ENCODE measurements at regions not wholly inside any gene's neighbourhood (a gene's known extent, or its start where the extent isn't known, plus 50 kb on each side); places are given as distances from the start of the nearest gene placed in this dataset.

DNA sequence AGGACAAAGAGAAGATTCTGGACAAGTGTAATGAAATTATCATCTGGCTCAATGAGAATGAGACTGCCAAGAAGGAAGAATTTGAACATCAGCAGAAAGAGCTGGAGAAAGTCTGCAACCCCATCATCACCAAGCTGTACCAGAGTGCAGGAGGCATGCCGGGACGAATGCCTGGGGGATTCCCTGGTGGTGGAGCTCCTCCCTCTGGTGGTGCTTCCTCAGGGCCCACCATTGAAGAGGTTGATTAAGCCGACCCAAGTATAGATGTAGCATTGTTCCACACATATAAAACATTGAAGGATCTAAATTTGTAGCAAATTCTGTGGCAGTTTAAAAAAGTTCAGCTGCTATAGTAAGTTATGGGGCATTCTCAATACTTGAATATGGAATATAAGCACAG is 174.3 kb upstream of the CCND2 start:
- no peak for DNase-seq

DNA sequence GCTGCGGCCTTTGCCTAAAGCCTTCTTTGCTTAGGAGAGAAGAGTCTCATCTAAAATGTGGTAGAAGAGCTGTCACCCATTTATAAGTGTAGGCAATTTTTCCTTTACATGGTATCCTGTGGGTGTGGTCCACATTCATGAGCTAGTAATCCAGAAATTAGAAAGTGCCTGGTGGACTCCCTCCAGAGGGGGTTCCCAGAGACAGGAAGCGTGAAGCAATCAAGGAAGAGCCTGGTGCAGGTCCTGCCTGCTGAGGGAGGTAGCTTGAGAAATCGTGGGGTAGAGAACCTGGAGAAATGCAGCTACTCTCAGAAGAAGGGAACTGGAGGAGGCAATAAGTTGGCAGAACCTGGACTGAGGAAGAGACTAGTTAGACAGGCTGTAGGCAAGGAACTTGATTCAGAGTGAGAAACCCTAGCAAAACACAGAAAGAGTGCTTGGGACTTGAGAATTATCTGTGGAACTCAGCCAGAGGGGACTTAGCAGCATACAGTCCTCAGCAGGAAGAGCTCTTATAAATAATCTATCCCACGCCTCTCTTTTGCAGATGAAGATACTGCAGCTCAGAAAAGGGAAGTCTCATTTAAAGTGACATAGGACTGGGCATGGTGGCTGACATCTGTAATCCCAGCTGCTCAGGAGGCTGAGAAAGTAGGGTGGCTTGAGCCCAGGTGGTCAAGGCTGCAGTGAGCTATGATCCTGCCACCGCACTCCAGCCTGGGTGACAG is 182.4 kb upstream of the CCND2 start:
- DNase-seq = no peak

DNA sequence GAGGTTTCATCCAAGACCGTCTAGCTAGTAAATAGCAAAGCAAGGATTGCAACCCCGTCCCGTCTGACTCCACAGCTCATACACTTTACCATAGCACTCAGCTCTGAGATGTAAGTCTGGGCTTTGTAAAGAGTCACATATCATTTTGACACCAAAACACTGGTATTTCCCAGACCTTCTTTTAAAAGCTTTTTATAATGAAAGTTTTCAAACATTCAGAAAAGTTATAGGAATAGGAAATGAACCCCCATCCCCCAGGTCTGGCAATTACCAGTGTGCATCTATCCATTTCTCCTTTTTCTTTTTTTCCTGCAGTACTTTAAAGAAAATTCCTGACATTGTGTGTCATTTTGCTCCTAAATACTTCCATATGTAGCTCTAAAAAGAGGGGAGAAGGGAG is 183.6 kb upstream of the CCND2 start:
- DNase-seq = no peak

DNA sequence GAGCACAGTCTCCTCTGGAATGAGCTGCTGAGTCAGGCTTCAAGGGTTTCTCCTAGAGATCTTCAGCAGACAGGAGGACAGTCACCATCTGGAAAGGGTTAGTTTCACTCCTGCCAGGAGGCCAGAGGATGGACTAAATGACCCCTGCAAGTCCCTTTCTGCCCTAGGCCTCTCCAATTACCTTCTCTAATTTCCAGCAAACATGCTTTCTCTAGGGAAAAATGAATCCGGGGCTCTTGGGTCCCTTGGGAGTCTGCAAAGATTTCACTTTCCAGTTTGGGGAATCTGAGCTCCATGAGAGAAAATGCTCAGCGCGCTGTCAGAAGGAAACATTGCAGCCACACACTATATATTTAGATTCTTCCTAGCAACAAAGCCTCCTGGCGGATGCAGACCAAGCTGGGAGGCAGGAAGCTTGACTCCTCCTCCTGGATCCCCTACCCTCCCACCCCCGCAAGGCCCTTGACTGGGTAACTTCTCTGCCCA is 184.4 kb upstream of the CCND2 start:
- DNase-seq = no peak

DNA sequence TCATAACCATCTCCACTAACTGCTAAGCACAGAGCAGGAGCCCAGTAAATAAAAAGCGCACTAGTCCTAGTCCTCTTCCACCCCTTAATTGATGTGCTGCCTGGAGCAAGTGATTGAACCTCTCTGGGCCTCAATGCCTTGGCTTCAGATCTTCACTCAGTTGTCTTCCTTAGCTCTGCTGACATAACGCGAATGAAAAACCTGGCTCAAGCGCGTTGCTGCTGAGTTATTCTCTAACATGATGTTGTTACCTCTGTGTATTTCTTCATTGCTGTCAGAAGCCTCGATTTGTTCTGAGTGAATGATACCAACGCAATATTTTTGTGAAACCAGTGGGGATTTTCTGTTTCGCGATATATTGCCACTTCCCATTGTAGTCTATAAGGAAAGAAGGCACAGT is 185.1 kb upstream of the CCND2 start:
- no peak for DNase-seq

DNA sequence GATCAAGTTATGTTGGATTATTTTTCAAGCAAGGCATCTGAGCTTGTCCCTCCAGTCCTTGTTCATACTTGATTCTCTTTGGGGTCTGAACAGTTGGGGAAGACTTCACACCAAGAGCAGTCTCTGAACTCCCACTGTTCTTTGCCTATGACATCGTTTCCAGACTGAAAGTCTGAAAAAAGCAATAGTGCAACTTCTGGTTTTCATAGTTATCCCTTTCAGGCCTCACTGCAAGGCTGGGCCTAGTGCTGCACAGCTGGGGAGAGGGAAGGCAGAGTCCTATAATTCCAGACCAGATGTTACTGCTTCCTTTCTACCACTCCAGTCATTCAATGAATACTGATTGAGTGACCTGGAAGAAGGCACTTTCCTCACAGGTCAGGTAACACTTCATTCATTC is 187.1 kb upstream of the CCND2 start:
- DNase-seq = no peak

DNA sequence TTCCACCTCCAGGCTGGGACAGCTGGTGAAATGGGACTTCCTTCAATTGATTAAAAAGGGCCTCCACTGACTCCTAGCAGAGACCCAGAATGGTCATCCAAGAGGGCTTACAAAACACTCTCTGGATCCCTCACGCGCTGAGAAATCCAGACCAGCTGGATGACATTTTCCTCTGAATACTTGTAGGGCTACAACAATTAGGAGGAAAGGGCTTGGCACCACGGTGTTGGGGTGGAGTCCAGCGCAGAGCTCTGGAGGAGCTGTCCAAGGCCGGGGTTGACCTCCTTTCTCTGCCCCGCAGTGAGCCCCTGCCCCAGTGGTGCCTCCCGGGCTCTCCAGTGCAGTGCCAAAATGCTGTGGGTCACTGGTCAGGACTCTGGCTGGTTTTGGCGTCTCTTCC is 189.0 kb upstream of the CCND2 start:
- DNase-seq = no peak

DNA sequence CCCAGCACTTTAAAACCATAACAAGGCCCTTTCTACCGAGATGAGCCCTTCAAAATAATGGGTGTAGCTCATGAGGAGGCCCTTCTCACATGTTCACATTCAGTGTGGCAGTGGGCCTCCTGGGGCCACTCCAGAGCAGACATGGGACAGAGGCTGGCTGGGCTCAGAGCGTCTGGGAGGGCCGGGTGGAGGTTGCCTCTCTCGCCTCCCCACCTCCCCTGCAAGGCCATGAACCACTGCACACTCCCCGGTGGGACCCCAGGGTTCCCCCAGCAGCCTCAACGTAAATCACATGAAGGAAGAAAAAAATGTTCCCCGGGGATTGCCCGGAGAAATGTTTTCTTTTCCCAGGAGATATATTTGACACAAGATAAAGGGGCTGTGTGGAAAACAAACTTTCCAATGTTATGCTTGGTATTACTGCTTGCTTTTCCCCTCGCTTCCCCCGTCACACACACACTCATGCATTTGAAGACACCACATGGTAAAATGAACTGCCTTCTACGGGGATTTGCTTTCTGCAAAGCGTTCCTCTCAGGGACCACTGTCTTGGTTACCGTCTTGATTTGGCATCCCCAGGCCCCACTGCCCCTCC is 190.7 kb upstream of the CCND2 start:
- no peak for DNase-seq

DNA sequence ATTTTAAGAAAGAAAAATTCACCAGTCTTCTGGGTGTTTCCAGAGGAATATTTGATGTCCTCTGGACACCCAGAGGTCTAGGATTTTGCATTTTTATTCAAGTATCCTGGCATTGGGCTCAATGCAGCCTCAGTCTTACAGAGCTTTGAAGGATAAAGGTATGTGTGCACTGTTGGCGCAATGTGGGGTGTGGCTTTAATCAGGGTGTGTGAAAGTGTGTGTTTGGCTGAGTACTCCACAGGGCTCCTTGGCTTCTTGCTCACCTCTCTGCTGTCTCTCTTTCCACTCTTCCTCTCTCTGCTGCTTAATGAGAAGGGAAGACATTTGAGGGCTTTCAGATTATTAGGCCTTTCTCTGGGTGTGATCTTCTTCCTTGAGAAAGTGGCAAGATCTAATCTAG is 193.3 kb upstream of the CCND2 start:
- DNase-seq = no peak

DNA sequence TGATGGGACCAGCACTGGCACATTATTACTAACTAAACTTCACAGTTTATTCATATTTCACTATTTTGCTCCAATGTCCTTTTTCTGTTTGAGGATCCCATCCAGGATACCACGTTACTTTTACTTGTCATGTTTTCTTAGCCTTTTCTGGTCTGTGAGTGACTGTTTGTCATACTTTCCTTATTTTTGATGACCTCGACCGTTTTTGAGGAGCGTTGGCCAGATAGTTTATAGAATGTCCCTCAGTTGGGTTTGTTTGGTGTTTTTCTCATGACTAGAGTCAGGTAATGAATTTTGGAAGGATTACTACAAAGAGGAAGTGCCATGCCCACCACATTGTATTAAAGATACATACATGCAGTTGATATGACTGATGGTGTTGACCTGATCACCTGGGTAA is 199.4 kb upstream of the CCND2 start:
- DNase-seq = no peak

DNA sequence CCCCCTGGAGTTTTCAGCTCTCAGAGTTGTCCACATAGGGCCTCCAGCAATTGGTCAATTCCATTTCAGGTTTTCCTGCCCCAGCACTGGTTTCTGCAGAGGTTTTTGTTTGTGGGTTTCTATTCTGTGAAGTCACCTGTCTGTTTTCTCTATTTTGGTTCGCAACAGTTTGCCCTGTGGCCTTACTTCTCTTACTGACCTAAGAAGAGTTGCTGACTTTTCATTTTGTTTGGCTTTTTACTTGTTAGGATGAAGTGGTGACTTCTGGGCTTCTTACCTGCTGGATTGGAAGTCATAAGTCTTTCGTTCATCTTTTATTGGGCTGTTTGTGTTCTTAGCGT is 196.4 kb upstream of the PARP11 start:
- no peak for DNase-seq

DNA sequence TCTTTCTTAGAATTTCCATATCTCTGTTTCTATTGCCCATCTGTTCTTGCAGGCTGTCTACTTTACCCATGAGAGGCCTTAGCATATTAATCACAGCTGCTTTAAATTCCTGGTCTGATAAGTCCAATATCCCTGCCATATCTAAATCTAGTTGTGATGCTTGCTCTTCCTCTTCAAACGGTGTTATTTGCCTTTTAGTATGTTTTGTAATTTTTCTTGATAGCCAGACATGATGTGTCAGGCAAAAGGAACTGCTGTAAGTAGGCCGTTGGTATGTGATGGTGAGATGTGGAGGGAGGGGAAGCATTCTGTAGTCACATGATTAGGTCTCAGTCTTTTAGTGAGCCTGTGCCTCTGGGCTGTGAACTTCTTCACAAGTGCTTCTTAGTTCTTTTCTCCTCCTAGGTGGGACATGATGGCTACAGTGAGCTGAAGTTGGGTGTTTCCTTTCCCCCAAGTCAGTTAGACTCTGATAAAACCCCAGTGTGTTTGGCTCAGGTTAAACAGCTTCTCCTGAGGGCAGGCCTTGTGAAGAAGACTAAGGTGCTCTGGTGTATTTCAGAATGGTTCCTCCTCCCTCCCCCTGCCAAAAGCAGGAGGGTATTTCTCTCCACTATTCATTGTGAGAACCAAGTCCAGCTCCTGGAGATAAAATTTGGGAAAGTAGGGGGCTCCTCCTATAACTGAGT is 195.9 kb upstream of the PARP11 start:
- no peak for DNase-seq

DNA sequence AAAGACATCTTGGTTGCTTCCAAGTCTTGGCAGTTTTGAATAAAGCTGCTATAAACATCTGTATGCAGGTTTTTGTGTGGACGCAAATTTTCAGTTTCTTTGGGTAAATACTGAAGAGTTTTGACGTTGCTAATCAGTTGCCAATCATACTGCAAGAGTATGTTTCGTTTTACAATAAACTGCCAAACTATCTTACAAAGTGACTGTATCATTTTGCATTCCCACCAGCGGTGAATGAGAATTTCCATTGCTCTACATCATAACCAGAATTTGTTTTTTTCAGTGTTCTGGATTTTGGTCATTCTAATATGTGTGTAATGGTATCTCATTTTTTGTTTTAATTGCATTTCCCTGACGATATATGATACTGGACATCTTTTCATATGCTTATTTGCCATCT is 190.8 kb upstream of the PARP11 start:
- no peak for DNase-seq

DNA sequence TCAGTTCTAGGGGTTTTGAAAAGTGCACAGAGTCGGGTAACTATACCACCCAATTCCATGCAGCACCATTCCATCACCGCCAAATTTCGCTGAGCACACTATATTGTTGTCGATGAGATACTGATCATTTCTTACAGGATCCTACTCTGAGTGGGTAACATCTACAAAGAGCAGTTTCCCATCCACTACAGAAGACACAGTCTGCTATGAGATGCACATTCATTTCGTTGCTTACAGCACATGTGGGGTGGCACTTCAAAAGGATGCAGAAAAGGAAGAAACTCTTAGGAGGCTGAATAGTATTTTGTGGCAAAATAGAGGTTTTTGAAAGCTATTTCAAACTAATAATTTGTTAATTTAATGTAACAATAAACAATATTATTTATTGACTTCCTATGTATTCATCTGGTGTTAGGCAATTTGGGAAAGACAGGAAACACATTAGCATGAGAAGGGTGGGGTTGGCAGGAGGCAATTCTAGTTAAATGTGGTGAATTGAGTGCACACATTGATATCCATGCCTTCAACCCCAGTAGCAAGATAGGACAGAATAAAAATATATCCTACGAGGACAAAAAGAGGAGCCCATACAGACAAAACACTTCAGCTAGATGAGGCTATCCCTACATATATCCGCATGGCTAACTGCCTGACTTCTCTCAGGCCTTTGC is 186.8 kb upstream of the PARP11 start:
- DNase-seq = no peak

DNA sequence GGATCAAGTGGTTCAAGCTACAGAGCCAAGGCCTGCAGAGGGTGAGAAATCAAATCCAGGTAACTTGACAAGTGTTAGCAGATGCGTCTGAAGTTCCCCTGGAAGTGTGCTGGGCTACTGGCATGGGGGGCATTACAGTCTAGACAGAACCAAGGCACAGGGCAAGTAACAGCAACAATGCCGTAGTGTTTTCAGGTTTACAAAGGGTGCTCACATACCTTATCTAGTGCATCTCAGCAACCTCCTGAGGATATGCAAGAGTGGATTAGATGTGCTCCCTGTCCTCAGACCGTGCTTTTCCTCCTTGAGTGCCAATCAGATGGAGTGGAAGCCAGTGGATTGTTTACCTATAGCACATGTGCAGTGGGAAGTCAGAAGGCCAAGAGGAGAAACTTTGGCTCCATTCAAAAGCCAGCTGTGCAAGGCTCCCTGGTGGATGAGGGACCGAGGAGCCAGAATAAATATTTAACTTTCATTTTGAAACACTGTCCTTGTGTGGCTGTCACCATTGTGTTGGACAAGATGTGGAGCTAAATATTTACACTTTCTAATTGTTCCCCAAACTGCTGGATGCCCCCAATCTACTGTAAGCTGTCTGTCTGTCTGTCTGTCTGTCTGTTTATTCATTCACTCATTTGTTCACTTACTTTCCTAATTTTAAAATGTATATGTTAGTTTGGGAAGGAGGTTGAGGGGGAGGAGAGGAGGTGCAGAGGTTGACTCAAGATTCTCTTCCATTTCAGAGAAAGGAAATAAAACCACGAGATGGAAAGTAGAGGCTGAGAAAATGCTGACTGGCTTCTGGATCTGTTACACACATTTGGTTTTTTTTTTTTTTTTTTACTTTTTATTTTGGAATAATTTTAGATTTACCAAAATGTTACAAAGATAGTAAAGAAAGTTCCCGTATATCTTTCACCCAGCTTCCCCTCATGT is 184.0 kb upstream of the PARP11 start:
- no peak for DNase-seq

DNA sequence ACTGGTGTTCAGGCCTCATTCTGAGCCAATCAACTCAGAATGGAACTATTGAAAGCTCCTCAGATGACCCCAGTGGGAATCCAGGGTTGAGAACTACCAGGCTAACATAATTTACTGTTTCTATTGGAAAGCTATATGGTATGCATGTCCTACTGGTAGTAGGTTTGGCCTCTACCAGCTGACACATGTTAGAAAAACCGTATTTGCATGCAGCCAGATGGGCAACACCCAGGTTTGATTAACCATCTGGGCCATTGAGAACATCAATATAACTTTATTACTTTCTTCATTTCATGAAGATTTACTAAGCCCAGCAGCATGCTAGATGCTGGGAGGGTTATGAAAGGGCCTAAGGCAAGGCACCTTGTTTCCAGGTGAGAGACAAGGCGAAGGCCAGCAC is 181.4 kb upstream of the PARP11 start:
- DNase-seq = no peak

DNA sequence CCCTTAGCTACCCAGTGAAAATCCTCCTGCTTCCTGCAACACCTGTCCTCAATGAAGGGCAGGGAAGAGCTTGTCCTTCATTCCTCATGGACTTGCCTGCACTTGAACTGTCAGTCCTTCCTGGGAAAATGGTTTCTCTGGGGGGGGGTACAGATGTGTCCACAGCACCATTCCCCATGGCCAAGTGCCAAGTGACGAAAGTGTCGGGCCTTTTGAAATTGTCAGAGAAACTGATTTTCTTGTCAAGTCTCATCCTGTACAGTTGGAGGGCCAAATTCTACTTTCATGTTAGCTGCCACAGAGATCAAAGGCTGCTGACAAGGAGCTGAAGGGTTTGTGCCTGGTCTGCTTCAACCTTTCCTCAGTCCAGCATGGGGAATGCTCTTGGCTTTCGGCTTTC is 179.5 kb upstream of the PARP11 start:
- no peak for DNase-seq

DNA sequence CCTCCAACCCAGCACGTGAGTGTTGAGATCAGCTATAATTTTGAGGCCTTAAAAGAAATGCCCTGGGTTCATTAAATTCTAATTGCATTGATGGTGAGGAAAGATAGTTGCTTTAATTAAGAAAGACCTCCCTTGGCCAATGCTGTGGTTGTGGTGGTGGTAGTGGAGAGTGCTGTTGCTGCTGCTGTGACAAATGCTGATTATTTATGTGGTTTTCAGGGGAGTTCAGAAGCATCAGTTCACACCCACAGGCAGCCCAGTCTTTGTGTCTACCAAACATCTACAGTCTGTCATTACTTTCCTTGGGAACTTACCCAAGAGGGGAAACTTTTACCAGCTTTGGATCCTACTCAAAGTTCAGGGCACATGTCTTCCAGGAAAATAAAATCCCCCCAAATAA is 178.4 kb upstream of the PARP11 start:
- DNase-seq = no peak

DNA sequence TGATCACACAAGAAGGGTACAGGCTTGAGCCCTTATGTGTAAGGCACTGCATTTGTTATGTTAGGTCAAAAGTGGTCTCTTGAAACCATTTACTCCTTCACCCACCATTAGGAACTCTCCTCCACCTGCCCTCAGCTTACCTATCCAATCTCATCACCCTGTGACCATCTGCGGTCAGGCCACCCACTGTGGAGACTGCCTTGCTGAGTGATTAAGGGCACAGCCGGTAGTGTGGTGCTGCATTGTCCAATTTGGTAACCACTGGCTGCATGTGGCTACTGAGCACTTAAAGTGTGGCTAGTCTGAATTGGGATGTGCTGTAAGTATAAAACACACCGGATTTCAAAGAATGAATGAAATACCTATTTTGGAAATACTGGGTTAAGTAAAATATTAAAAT is 177.1 kb upstream of the PARP11 start:
- no peak for DNase-seq

DNA sequence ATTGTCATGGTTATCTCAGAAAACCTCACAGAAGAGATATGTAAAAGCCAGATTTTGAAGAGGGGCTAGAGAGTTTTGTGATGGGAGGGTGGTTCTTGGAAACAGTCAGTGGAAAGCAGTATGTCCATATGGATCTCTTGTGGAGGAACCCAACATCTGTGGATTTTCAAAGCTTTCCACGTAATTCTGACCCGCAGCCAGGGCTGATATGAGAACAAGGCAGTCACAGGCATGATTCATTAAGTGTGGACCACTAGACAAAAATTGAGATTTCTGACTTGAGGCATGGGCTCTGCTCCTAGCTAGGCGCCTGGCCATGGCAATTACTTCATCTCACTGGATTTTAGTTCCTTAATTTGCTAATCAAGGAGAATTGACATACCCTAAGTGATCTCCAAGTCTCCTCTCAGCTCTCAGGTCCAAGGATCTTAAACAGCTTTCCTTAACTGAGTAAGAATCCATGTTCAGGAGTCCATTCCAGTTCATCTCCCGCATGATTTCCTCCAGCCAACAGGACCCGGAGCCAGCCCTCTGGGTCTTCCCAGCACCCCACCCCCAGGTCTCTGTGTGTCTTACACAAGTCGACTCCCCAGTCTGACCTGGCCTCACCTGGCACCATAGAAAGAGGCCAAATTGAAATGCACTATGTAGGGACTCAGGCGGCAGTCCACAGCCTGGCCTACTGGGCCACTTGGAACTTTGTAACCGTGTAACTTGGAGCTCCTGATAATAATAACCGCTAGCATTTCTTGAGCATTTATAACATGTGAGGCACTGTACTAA is 176.3 kb upstream of the PARP11 start:
- DNase-seq = no peak

DNA sequence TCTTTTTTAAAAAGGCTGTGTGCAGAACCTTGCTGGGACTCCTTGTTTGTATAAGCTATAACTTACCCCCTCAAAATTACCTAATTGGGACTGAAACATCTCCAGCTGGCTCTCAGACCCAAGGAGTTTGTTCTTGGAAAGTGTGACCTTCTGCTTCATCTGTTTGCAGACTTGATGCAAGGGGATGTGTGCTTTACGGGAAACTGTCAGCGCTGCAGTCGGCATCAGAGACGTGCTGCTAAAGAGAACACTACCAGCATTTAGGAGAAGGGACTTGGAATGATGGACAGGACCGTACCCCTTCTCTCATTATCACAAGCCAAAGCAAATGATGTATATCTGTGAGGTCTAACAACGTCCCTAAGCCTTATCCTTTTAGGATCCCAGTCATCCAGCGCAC is 174.2 kb upstream of the PARP11 start:
- DNase-seq = no peak

DNA sequence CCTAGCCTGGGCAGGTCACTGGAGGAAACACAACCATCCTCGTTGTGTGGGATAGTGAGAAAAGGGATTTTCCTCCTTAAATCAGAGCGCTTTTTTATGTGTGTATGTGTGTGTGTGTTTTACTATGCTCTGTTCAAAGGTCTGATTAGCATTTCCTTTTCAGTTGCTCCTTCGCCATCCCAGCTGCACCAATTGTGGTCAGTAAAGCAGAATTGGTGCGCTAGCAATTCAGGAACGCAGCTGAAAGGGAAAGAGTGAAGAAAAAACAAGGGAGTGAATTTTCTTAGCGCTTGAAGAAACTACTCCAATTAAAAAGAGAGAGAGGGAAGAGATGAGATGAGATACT is 173.3 kb upstream of the PARP11 start:
- DNase-seq = no peak

All from NCI-H2107 (cell line).